ENCODE measurements at regions not wholly inside any gene's neighbourhood (a gene's known extent, or its start where the extent isn't known, plus 50 kb on each side); places are given as distances from the start of the nearest gene placed in this dataset.

GRCh38 chr3:178067721-178068120 lies 468.5 kb upstream of the KCNMB2 start:
- Mint-ChIP-seq H3K27me3 (no peaks in the 10 kb centered on the region), H3K4me1 (no peaks in the 10 kb centered on the region), H3K9me3 (no peaks in the 10 kb centered on the region), H3K27ac (no peak overlapping the region), H3K36me3 (no peaks in the 10 kb centered on the region), H3K4me3 (no peak overlapping the region)
- no peak overlapping the region for H3K27ac ChIP-seq (ENCODE audit: low read depth, low read length)
- H3K9me3 ChIP-seq (ENCODE audit: low read length): no peaks in the 10 kb centered on the region
- DNase-seq: no peak
- H3K4me1 ChIP-seq (ENCODE audit: insufficient read depth, low read length): no peaks in the 10 kb centered on the region
- no peaks in the 10 kb centered on the region for H3K27me3 ChIP-seq (ENCODE audit: insufficient read depth, low read length, poor library complexity, severe bottlenecking)
- POLR2A ChIA-PET: no interaction called here
- CTCF ChIA-PET: no interaction called here
- no peaks in the 10 kb centered on the region for H3K36me3 ChIP-seq (ENCODE audit: insufficient read depth, low read length)
- H3K4me3 ChIP-seq (ENCODE audit: low read length): no peak overlapping the region

GRCh38 chr3:178072391-178073305 lies 463.6 kb upstream of the KCNMB2 start:
- Histone ChIP-seq H3K36me3 (ENCODE audit: insufficient read depth, low read length) (no peaks in the 10 kb centered on the region), H3K27me3 (ENCODE audit: insufficient read depth, low read length, poor library complexity, severe bottlenecking) (no peaks in the 10 kb centered on the region), H3K27ac (ENCODE audit: low read depth, low read length) (no peak overlapping the region), H3K9me3 (ENCODE audit: low read length) (no peaks in the 10 kb centered on the region), H3K4me1 (ENCODE audit: insufficient read depth, low read length) (no peaks in the 10 kb centered on the region), H3K4me3 (ENCODE audit: low read length) (no peak overlapping the region)
- no peak overlapping the region for H3K27ac Mint-ChIP-seq
- H3K4me1 Mint-ChIP-seq: peaks cover 4 to 5% (median 5%) of the 10 kb centered on the region in 3 donors
- H3K4me3 Mint-ChIP-seq: no peak overlapping the region
- no peaks in the 10 kb centered on the region for H3K36me3 Mint-ChIP-seq
- no peak for DNase-seq
- no peaks in the 10 kb centered on the region for H3K27me3 Mint-ChIP-seq
- H3K9me3 Mint-ChIP-seq: no peaks in the 10 kb centered on the region
- CTCF ChIA-PET: no interaction called here
- POLR2A ChIA-PET: no interaction called here

- H3K27ac Mint-ChIP-seq: no peak overlapping the region
- no peaks in the 10 kb centered on the region for H3K36me3 Mint-ChIP-seq
- H3K27ac ChIP-seq (ENCODE audit: low read depth, low read length): no peak overlapping the region
- CTCF ChIA-PET: no interaction called here
- H3K9me3 Mint-ChIP-seq: no peaks in the 10 kb centered on the region
- no peak overlapping the region for H3K4me3 ChIP-seq (ENCODE audit: low read length)
- peaks cover 4 to 5% (median 5%) of the 10 kb centered on the region in 3 donors for H3K4me1 Mint-ChIP-seq
- H3K4me3 Mint-ChIP-seq: no peak overlapping the region
- POLR2A ChIA-PET: no interaction called here
- no peaks in the 10 kb centered on the region for H3K27me3 Mint-ChIP-seq
- H3K27me3 ChIP-seq (ENCODE audit: insufficient read depth, low read length, poor library complexity, severe bottlenecking): no peaks in the 10 kb centered on the region
- no peak for DNase-seq
- no peaks in the 10 kb centered on the region for H3K36me3 ChIP-seq (ENCODE audit: insufficient read depth, low read length)
- no peaks in the 10 kb centered on the region for H3K4me1 ChIP-seq (ENCODE audit: insufficient read depth, low read length)
- H3K9me3 ChIP-seq (ENCODE audit: low read length): no peaks in the 10 kb centered on the region
Observed at GRCh38 chr3:178073366-178073765, 462.9 kb upstream of the KCNMB2 start.

GRCh38 chr3:178075344-178075743 lies 460.9 kb upstream of the KCNMB2 start:
- no peak overlapping the region for H3K27ac Mint-ChIP-seq

GRCh38 chr3:178078953-178079352 lies 457.3 kb upstream of the KCNMB2 start:
- ChIA-PET POLR2A (no interaction called here), CTCF (no interaction called here)
- H3K9me3 Mint-ChIP-seq: no peaks in the 10 kb centered on the region
- no peak overlapping the region for H3K4me3 Mint-ChIP-seq
- no peaks in the 10 kb centered on the region for H3K27me3 Mint-ChIP-seq
- no peaks in the 10 kb centered on the region for H3K27me3 ChIP-seq (ENCODE audit: insufficient read depth, low read length, poor library complexity, severe bottlenecking)
- H3K4me1 Mint-ChIP-seq: peaks cover 6 to 11% (median 10%) of the 10 kb centered on the region in 3 donors
- H3K9me3 ChIP-seq (ENCODE audit: low read length): no peaks in the 10 kb centered on the region
- H3K4me1 ChIP-seq (ENCODE audit: insufficient read depth, low read length): peaks cover 7% of the 10 kb centered on the region
- H3K27ac ChIP-seq (ENCODE audit: low read depth, low read length): no peak overlapping the region
- no peaks in the 10 kb centered on the region for H3K36me3 ChIP-seq (ENCODE audit: insufficient read depth, low read length)
- H3K36me3 Mint-ChIP-seq: no peaks in the 10 kb centered on the region
- no peak for DNase-seq
- no peak overlapping the region for H3K4me3 ChIP-seq (ENCODE audit: low read length)
- no peak overlapping the region for H3K27ac Mint-ChIP-seq

More at GRCh38 chr3:178075344-178075743, 460.9 kb upstream of the KCNMB2 start:
- Histone ChIP-seq H3K27ac (ENCODE audit: low read depth, low read length) (no peak overlapping the region), H3K27me3 (ENCODE audit: insufficient read depth, low read length, poor library complexity, severe bottlenecking) (no peaks in the 10 kb centered on the region), H3K4me1 (ENCODE audit: insufficient read depth, low read length) (no peaks in the 10 kb centered on the region), H3K36me3 (ENCODE audit: insufficient read depth, low read length) (no peaks in the 10 kb centered on the region), H3K4me3 (ENCODE audit: low read length) (no peak overlapping the region), H3K9me3 (ENCODE audit: low read length) (no peaks in the 10 kb centered on the region)
- no peaks in the 10 kb centered on the region for H3K9me3 Mint-ChIP-seq
- DNase-seq: no peak
- peaks cover 6 to 11% (median 10%) of the 10 kb centered on the region in 3 donors for H3K4me1 Mint-ChIP-seq
- ChIA-PET POLR2A (no interaction called here), CTCF (no interaction called here)
- H3K4me3 Mint-ChIP-seq: no peak overlapping the region
- no peaks in the 10 kb centered on the region for H3K36me3 Mint-ChIP-seq
- H3K27me3 Mint-ChIP-seq: no peaks in the 10 kb centered on the region

GRCh38 chr3:178079966-178080365 lies 456.3 kb upstream of the KCNMB2 start:
- ChIA-PET CTCF (no interaction called here), POLR2A (no interaction called here)
- H3K4me3 Mint-ChIP-seq: no peak overlapping the region
- no peak for DNase-seq
- H3K36me3 ChIP-seq (ENCODE audit: insufficient read depth, low read length): no peaks in the 10 kb centered on the region
- H3K27me3 Mint-ChIP-seq: no peaks in the 10 kb centered on the region
- H3K9me3 Mint-ChIP-seq: no peaks in the 10 kb centered on the region
- H3K27me3 ChIP-seq (ENCODE audit: insufficient read depth, low read length, poor library complexity, severe bottlenecking): no peaks in the 10 kb centered on the region
- H3K27ac Mint-ChIP-seq: no peak overlapping the region
- H3K36me3 Mint-ChIP-seq: no peaks in the 10 kb centered on the region
- H3K4me3 ChIP-seq (ENCODE audit: low read length): no peak overlapping the region
- H3K4me1 Mint-ChIP-seq: peaks cover 13 to 20% (median 14%) of the 10 kb centered on the region in 3 donors
- H3K4me1 ChIP-seq (ENCODE audit: insufficient read depth, low read length): peaks cover 17% of the 10 kb centered on the region
- H3K9me3 ChIP-seq (ENCODE audit: low read length): no peaks in the 10 kb centered on the region
- H3K27ac ChIP-seq (ENCODE audit: low read depth, low read length): no peak overlapping the region

GRCh38 chr3:178082326-178082906 lies 453.8 kb upstream of the KCNMB2 start:
- ChIA-PET CTCF (no interaction called here), POLR2A (no interaction called here)
- no peaks in the 10 kb centered on the region for H3K9me3 Mint-ChIP-seq
- DNase-seq: no peak
- Histone ChIP-seq H3K4me1 (ENCODE audit: insufficient read depth, low read length) (peaks cover 31% of the 10 kb centered on the region), H3K9me3 (ENCODE audit: low read length) (no peaks in the 10 kb centered on the region), H3K4me3 (ENCODE audit: low read length) (no peak overlapping the region), H3K27ac (ENCODE audit: low read depth, low read length) (no peak overlapping the region), H3K27me3 (ENCODE audit: insufficient read depth, low read length, poor library complexity, severe bottlenecking) (no peaks in the 10 kb centered on the region), H3K36me3 (ENCODE audit: insufficient read depth, low read length) (no peaks in the 10 kb centered on the region)
- H3K27ac Mint-ChIP-seq: no peak overlapping the region
- H3K36me3 Mint-ChIP-seq: no peaks in the 10 kb centered on the region
- H3K4me1 Mint-ChIP-seq: peaks cover 11 to 25% (median 13%) of the 10 kb centered on the region in 3 donors
- no peak overlapping the region for H3K4me3 Mint-ChIP-seq
- H3K27me3 Mint-ChIP-seq: peaks cover 0 to 4% of the 10 kb centered on the region in 2 donors

Measured in CD8-positive, alpha-beta memory T cell (primary cell).